Thyroid gland (tissue), 4 donors: ENCODE measurements at regions not wholly inside any gene's neighbourhood (a gene's known extent, or its start where the extent isn't known, plus 50 kb on each side); places are given as distances from the start of the nearest gene placed in this dataset.

Experiments
- CTCF ChIP-seq, 6 experiments: fragments of 200-600 bp in 3 of 6; fragments of 450-650 bp in 3 of 6; sonication (generic) in 3 of 6; IDR thresholded peaks; one replicate each; pipeline ENCODE4 v1.5.1; 2016 to 2019; ENCODE audit warnings: antibody characterized with exemption in 6 of 6, mild to moderate bottlenecking in 2 of 6, inconsistent platforms in 1 of 6, moderate library complexity in 1 of 6
- POLR2A ChIP-seq, 2 donors: fragments of 450-650 bp; IDR thresholded peaks; one replicate each; pipeline ENCODE4 v1.6.1; 2017; ENCODE audit warnings: antibody characterized with exemption in 2 of 2, mild to moderate bottlenecking in 2 of 2, moderate library complexity in 1 of 2

- no peak for TF ChIP-seq CTCF (IDR thresholded peaks at IDR 0.05)
- TF ChIP-seq POLR2A (IDR thresholded peaks at IDR 0.05), result no peak
Measured at GRCh38 chr9:126111556-126111955, 215.1 kb upstream of the MVB12B start.
